HG03432 (cell line): ENCODE measurements at regions not wholly inside any gene's neighbourhood (a gene's known extent, or its start where the extent isn't known, plus 50 kb on each side); places are given as distances from the start of the nearest gene placed in this dataset.

Experiments
- ATAC-seq: cut with Tn5 transposase; IDR thresholded peaks from one replicate; pipeline ENCODE4 v1.9.1; 2021; ENCODE audit warnings: mild to moderate bottlenecking, moderate library complexity; ENCODE audit not compliant: unreplicated experiment

DNA sequence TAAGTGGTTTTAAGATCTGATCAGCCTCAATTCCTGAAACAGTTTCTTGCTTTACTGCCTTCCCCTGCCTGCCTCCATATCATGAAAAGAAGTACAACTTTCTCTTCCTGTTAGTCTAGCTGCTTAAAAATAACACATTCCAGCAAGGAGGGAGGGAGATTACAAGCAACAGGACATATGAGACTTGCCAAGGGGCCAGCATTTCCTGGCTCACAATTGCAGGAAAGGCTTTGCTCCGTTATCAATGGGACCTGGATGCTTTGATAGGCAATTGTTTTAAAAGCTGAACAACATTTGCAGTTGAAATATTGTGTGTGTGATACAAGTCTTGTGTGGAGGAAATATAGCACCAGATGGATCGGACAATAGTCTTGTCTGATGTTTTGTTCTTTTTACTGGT lies 425.0 kb downstream of the FAT4 start:
- ATAC-seq: no peak

DNA sequence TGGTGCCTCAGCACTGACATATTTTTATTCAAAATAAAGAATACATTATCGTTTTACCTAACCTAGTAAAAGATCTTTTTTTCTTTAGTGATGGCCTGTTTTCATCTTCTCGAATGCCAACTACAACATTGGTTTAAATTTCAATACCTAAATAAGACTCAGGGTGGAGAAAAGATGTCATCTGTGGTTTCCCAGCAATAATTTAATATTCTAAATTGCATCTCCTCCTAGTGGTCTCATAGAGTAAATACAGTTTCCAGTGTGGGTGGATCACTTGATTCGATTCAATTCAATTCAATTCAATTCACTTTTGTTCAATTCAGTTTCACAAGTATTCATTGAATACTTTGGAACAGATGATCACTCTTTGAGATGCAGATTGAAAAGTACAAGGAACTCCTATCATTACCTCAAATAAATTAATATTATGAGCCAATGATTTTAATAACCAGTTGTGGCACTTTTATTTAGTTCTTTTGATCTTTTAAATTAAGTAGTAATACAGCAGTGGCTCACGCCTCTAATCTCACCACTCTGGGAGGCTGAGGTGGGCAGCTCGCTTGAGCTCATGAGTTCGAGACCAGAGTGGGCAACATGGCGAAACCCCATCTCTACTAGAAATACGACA lies 427.2 kb downstream of the FAT4 start:
- no peak for ATAC-seq

DNA sequence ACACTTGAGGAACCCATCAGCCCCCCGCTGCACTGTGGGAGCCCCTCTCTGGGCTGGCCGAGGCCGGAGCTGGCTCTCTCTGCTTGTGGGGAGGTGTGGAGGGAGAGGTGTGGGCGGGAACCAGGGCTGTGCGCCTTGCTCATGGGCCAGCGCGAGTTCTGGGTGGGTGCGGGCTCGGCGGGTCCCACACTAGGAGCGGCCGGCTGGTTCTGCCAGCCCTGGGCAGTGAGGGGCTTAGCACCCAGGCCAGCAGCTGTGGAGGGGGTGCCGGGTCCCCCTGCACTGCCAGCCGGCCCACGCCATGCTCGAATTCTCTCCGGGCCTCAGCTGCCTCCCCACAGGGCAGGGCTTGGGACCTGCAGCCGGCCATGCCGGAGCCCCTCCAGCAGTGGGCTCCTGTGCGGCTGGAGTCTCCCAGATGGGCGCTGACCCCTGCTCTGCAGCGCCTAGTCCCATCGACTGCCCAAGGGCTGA lies 430.2 kb downstream of the FAT4 start:
- no peak for ATAC-seq

DNA sequence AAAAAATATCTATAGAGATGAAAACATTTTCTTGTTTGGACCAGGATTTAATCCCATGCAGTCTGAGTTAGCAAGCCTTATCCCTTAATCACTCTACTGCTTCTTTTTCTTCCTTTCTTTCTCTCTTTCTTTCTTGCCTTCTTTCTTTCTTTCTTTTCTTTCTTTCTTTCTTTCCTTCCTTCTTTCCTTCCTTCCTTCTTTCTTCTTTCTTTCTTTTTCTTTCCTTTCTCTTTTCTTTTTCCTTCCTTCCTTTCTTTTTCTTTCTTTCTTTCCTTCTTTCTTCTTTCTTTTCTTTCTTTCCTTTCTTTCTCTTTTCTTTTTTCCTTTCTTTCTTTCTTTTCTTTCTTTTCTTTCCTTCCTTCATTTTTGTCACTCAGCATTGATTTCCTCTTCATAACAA lies 434.6 kb downstream of the FAT4 start:
- ATAC-seq: no peak

DNA sequence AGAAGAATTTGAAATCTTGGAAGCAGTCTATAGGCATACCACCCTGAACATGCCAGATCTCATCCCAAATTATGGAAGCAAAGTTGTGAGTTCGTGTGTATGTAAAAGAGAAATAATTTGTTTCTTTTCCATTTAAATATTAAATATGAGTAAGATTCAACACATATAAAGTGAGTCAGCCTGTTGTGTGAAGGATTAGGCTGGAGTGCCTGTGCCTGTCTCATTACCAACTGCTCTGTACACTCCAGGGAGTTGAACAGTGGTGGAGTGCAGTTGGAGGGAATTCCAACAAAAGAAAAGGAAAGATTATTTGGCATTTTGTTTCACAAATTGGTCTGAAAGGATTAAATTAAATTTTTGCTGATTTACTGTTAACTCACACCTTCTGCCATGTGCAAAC lies 435.6 kb downstream of the FAT4 start:
- ATAC-seq: no peak

DNA sequence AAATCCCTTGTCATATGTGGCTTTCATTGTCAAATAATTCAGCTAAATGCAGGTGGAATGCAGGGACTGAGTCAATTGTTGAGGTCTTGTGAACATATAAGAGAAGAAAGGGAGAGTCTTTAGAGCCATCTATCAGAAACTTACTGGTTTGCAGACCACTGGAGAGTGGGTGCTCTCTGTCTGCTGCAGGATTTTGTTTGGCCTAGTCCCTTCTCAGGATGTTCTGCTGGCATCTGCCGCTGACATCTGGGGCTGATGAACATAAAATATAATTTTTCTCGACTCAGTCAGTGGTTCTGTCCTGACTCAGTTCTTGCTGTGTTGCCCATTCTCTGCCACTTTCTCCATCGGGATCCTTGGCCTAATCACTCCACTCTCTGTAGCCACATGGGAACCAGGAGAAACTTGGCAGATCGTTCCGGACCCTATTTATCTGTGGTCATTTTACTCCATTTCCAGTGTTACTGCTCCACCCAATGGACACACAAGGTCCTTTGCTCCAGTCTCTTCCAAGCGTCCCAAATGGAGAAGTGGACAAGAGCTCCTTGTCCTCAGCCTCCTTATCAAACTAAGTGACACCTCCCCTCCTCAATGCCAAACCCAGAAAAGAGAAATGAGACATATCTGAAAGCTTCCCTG lies 436.2 kb downstream of the FAT4 start:
- no peak for ATAC-seq

DNA sequence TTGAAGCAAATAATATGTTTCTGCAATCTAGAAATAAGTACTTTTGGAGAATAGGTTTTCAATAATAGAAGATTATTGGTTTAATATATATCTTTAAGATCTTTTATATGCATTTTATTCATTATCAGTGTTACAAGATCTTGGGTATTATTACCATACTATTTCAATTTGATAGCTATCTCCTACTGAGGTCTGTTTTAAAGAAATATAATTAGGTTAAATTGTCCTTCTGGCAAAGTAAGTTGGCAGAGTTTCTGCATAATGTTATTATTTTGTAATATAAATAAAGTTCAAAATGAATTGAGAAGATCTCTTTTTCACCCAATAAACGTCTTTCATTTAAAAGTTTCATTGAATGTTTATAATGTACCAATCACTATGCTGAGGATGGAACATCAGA lies 443.7 kb downstream of the FAT4 start:
- ATAC-seq: no peak

DNA sequence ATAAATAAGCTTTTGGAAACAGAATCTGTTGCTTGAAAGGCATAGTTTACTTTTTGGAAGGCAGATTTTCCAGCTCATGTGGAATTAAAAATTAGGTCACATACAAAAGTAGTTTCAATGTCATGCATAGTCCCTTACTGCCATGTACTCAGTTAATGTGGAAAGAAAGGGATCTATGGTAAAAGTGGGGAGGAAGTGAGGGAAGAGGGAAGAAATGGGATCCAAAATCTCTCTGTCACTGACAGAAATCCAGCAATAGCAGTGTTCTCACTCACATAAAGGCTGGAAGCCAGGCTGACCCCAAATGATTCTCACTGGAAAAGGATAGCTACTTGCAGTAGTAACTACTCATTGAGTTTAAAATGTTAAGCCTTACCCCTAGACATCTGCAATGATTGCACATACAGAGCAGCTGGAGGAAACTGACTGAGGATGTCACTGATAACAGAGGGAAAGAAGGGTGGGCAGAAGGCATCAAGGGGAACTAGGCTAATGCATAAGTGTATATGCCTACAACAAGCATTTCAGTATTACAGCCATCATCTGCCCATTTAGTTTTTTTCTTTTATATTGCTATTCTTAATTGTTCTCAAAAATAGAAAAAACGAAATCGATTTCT lies 445.6 kb downstream of the FAT4 start:
- no peak for ATAC-seq

DNA sequence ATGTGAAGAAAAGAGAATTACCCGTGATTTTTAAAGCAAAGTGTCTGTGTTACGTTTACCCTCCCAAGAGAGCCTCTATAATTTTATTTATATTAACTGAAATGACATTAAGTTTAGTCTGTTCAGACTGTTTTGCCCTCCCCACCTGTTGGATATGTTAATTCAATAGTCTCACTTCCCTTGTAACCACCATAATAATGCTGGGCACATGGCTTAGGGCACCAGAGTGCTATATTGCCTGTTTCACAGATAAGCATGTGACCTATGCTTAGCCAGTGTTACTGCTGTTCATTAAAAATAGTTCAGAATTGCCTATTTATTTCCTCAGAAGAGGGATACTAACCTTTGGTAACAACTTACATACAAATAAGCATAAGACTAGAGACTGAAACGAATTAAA lies 446.2 kb downstream of the FAT4 start:
- ATAC-seq: peak; percentile 71

DNA sequence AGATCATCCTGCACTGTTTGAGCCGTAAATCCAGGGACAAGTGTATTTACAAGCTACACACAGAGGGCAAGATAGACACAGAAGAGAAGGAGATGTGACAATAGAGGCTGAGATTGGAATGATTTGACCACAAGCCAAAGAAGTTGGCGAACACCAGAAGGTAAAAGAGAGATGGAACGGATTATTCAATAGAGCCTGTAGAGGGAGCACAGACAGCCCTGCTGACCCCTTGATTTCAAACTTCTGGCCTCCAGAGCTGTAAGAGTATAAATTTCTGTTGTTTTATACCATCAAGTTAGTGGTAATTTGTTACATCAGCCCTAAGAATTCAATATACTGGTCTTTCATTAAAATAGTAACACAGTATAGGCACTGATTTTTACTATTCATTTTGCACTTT lies 447.8 kb downstream of the FAT4 start:
- no peak for ATAC-seq

DNA sequence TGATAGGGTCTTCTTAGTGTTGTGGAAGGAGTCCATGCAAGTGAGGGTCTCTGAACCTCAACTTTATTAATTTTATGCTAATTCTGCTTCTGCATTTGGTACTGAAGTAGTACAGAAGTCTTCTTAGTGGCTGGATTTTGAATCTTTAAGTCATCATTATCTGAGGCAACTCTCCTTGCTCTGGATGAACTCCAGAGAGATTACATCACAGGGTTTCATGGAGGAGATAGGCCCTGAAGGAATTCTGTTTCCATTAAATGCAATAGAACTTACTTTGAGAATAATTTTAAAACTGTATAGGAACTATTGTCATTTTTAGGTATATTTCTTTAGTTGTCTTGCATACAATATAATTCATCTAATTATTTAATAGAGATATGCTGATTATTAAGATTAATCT lies 451.2 kb downstream of the FAT4 start:
- no peak for ATAC-seq

DNA sequence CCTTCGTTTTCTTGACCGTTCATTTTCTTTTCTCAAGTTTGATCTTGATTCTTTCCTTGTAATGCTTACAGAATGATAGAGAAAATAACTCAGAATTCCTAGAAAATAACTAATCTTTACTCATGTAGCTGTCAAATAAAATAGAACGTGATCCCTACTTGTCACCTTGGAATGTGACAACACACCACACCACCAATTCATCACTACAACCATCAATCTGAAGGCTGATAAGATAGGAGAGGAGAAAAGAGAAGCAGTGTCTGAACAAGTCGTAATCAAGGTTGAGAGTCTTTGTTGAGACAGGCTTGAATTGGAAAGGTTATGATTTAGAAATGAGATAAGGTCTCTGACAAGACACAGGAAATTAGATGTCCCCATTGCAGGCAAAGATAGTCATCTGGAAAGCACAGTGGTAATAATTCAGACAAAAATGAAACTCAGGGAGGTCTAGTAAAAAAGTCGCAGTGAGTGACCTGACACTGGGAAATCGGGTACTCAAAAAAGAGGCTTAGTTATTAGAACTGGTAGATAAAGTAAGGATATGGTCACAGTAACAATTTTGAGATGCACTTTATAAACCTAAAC lies 456.2 kb downstream of the FAT4 start:
- peak; percentile 45 for ATAC-seq

DNA sequence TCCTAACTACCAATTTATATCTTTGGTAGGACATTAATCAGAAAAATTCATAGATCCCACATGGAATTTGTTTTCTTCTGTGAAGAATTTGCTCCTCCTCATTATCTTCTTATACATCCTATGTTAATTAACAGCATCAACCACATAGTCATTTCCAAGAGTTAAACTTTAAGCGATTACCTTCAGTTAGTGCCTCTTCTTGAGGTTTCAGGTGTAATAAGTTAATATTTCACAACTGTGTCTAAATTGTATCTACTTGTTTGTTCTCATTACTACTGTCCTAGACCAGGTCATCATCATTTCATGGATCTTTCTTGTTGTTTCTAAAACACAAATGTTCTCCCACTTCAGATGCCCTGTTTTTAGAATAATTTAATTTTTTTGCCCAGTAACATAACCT lies 457.9 kb downstream of the FAT4 start:
- ATAC-seq: peak; percentile 58

DNA sequence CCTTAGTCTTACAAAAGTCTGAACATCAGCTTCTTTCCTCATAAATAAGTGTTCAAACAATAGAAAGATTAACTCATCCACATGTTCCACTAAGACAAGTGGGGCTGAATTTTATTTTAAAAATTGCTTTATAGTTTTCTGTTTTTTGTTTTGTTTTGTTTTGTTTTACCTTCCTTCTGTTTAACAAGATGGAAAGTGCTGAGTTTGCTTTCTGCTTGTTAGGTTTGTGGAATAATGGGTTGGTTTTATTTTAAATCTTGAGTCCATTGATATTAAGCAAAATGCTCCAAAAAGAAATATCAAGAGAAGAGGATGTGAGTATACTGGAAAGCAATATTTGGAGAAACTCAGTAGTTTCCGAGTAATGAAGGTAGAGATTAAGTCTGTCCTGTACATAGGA lies 458.7 kb downstream of the FAT4 start:
- ATAC-seq: no peak

DNA sequence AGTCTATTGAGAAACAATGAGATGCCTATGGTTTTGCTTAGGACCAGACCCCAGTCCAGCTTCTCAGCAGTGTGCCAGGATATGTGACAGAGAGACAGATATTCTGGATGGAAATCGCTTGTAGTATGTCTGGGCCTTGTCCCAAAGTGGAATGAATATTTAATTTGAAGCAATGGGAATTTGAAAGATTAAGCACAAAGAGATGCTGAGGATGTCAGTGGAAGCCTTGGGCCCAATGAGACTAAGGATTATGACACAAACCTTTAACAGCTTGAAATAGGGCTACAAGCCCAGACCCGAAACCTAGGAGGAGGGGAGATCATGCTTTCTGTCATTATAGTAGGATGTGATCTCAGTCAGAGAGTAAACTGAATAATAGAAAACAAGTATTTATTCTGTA lies 459.2 kb downstream of the FAT4 start:
- no peak for ATAC-seq

DNA sequence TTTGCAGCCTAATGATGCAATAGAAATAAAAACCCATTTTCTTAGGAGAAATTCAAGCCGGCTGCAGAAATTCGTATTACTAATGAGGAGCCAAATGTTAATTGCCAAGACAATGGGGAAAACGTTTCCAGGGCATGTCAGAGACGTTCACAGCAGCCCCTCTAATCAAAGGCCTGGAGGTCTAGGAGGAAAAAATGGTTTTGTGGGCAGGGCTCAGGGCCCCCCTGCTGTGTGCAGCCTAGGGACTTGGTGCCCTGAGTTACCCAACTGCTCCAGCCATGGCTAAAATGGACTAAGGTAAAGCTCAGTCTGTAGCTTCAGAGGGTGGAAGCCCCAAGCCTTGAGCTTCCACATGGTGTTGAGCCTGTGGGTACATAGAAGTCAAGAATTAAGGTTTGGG lies 461.4 kb downstream of the FAT4 start:
- no peak for ATAC-seq

DNA sequence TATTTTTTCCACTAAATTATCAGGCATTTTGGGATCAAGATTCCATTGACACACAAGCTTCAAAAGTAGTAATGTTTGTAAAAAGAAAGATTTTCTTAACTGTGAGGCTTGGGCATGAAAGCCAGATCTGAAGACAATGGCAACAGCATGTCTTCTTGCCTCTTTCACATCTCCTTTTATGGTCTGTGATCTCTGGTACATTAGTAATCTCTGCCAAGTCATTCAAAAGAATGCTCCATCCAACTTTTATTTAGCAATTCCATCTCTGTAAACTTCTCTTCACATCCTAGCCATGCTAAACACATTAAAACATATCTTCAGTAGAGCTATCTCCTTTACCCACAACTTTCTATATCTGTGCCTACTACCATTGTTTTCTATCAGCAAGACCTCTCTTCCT lies 465.4 kb downstream of the FAT4 start:
- ATAC-seq: no peak

DNA sequence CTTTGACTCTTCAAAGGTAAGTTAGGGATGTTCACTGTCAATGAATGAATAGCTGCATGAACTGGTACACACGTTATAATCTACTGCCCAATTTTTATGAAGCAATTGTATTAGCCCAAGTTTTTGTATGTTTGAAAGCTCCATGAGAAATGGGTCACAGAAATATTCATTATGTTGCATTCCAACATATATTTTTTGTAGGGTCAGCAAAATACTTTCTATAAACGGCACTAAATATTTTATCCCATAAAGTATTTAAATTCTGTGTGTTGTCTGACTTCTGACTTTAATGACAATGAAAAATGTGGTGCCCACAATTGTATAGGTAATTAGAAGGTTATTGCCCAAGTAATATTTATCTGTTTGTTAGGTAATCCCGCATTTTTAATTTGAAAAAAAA lies 466.0 kb downstream of the FAT4 start:
- ATAC-seq: no peak

DNA sequence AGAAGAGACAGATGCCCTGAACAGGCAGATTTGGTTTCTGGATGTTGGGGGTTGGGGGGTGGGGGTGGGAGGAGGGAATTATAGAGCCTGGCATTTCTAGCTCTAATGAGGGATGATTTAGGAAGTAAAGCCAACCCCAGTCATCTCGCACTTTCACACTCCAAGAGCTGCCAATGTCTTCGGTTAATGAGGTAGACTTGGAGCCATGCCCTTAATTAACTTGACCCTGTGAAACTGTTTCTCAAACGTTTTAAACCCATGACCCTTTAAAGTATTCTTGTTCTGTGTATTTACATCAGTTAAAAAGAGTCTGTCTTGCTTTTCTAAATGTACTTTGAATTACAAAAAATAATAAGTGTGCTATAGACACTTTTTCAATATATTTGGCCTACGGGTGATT lies 466.9 kb downstream of the FAT4 start:
- no peak for ATAC-seq

DNA sequence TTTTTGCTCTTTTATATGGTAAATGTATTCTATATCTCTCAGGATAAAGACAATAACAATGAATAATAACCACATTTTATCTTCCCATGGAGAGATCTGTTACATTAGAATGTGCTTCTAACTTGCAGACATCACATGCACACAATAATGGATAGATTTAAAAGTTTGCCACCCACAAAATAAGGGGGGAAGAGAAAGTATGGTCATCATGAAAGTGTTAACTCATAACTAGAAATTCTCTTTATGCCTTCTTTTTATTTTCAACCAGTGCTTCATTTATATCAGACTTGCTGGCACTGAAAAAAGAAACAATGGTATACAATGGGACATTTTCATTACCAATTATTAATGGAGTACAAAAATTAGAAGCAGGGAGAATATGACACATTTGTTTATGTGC lies 470.0 kb downstream of the FAT4 start:
- peak; percentile 59 for ATAC-seq

DNA sequence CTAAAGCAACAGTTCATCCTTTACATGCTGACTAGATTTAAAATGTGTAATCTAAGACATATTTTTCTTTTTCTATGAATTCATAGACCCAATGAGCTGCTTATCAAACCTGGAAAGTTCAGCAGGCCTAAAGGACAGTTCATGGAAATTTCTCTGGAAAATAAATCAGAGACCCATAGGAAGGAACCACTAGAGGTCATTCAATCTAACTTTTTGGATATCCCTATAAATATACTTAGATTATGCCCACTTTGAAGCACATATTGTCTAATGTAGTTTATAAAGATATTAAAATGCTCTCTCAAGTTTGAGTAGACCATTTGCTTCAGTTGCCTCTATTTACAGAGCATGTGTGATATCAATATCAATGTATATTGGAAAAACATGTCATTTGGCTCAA lies 473.0 kb downstream of the FAT4 start:
- no peak for ATAC-seq

DNA sequence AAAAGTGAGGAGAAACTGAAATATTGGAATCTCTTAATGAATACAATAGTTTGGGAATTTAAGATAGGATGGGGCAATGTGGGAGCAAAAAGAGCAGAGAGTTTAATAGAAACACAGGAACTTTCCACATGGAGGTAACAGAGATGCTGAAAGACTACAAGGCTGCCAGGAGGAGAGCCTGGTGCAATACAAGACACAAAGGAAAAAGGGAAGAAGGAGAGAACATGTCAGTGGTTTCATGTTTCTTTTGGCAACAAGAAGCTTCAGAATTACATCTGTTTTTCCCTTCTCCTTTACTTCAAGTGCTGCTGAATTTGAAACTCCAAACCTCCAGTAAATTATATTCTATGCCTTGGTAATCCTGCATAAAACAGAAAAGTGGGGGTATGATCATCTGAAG lies 474.3 kb downstream of the FAT4 start:
- no peak for ATAC-seq
